ENCODE measurements at regions not wholly inside any gene's neighbourhood (a gene's known extent, or its start where the extent isn't known, plus 50 kb on each side); places are given as distances from the start of the nearest gene placed in this dataset.

DNA sequence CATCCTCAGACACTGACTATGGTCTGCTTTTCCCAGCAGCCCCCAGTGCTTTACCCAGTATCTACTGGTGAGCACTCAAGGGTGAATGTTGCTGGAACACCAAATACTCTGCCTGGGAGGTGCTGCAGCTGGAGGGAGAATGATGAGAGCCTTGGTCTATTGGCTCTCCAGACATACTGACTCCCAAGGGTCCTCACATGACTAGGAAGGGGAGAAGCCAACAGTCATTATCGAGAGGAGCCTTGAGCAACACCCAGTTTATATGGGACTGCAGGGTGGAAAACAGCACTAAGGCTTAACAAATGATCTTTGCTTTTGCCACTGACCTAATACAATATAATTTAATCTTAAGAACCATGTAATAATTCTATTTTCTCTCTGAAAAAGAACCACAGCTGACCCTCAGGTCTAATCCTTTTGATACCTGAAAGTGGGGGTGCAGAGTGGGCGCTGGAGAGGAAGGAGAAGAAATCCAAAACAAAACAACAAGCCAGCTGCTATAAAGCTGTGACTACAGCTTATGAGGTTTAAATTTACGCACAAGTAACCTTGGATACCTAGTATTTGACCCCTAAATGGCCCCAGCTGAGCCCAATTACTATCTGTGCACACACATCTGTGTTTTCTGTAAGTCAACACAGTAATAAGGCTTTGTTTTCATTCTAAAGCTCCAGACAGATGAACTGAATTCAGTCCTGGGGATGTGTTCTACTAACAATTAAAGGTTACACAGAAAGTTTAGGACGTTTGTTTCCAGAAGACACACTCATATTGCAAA lies 107.8 kb upstream of the GRIP1 start:
- Histone ChIP-seq H3K4me3 (no peak overlapping the region), H3K4me1 (no peaks in the 10 kb centered on the region), H3K27me3 (no peaks in the 10 kb centered on the region), H3K27ac (no peak overlapping the region), H3K9me3 (no peaks in the 10 kb centered on the region), H3K36me3 (no peaks in the 10 kb centered on the region)
- DNase-seq (ENCODE audit: extremely low spot score in 2 of 2) = no peak
- TF ChIP-seq POLR2AphosphoS5 (IDR thresholded peaks at IDR 0.05; ENCODE audit: insufficient read depth in 1 of 2, low read depth in 1 of 2) (no peak), POLR2A (IDR thresholded peaks at IDR 0.05) (no peak)
- TF ChIP-seq, protein P1, sequence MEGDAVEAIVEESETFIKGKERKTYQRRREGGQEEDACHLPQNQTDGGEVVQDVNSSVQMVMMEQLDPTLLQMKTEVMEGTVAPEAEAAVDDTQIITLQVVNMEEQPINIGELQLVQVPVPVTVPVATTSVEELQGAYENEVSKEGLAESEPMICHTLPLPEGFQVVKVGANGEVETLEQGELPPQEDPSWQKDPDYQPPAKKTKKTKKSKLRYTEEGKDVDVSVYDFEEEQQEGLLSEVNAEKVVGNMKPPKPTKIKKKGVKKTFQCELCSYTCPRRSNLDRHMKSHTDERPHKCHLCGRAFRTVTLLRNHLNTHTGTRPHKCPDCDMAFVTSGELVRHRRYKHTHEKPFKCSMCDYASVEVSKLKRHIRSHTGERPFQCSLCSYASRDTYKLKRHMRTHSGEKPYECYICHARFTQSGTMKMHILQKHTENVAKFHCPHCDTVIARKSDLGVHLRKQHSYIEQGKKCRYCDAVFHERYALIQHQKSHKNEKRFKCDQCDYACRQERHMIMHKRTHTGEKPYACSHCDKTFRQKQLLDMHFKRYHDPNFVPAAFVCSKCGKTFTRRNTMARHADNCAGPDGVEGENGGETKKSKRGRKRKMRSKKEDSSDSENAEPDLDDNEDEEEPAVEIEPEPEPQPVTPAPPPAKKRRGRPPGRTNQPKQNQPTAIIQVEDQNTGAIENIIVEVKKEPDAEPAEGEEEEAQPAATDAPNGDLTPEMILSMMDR (IDR thresholded peaks at IDR 0.05) = no peak
- intact Hi-C loops (cut with DNase I) = no loop called here

DNA sequence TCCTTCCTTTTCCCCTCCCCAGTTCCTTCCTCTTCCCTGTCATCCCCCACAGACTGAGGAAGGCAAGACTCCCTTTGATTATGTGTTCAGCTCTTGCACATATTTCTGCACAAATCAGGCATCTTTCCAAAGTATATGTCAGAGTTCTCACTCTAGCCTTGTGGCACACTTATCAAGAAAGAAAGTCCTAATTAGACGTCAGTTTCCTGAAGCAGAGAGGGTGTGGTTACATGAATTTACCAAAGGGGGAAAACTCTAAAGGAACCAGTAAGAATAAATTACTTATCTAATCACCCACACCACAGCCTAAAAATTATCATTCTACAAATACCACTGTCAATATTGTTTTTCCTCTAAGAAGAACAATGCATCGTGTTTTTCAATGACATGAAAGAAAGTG lies 120.7 kb upstream of the GRIP1 start:
- TF ChIP-seq POLR2A (IDR thresholded peaks at IDR 0.05) = no peak
- TF ChIP-seq, protein P1 (IDR thresholded peaks at IDR 0.05) = no peak
- no peak for TF ChIP-seq POLR2AphosphoS5 (IDR thresholded peaks at IDR 0.05; ENCODE audit: insufficient read depth in 1 of 2, low read depth in 1 of 2)
- Histone ChIP-seq H3K9me3 (no peaks in the 10 kb centered on the region), H3K36me3 (no peaks in the 10 kb centered on the region), H3K27ac (no peak overlapping the region), H3K27me3 (no peaks in the 10 kb centered on the region), H3K4me3 (no peak overlapping the region), H3K4me1 (no peaks in the 10 kb centered on the region)
- DNase-seq (ENCODE audit: extremely low spot score in 2 of 2) = no peak
- intact Hi-C loops (cut with DNase I) = no loop called here

DNA sequence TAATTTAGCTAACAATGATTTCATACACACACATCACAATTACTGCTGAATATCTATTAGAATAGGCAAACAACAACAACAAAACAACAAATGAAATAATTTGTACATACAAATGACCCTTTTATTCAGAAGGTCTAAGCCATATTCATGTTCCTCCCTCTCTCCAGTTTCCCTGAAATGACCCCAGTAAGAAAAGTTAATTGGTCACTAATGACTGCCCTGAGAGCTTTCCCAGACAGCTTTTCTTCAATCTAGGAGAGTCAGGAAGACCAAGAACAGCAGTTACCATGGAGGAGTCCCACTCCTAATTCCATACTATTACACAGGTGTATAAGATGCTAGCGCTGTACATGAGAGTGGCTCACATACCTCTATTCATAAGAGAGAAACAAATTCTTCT lies 121.2 kb upstream of the GRIP1 start:
- Histone ChIP-seq H3K27me3 (no peaks in the 10 kb centered on the region), H3K4me1 (no peaks in the 10 kb centered on the region), H3K36me3 (no peaks in the 10 kb centered on the region), H3K27ac (no peak overlapping the region), H3K9me3 (no peaks in the 10 kb centered on the region), H3K4me3 (no peak overlapping the region)
- no peak for DNase-seq (ENCODE audit: extremely low spot score in 2 of 2)
- TF ChIP-seq POLR2A (IDR thresholded peaks at IDR 0.05) = no peak
- TF ChIP-seq, protein P1 (IDR thresholded peaks at IDR 0.05) = no peak
- no peak for TF ChIP-seq POLR2AphosphoS5 (IDR thresholded peaks at IDR 0.05; ENCODE audit: insufficient read depth in 1 of 2, low read depth in 1 of 2)
- intact Hi-C loops (cut with DNase I) = no loop called here

DNA sequence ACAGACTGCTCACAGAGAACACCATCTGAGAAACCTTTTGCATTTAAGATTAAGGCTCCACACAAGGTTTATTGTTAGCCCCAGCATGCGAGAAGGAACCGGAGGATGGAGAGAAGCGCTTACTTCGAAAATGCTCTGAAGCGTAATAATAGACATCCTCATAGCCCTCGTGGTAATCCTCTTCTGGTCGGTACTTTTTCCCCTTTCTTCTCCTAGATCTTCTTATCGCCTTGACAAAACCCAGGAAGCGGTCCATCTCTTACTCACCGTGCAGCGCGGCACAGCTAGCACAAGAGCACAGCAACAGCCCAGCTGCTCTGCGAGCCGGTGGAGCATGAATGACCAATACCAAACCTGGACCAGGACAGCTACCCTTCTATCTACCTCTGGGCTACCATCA lies 125.1 kb upstream of the GRIP1 start:
- no peak overlapping the region for H3K27ac ChIP-seq
- H3K9me3 ChIP-seq = no peaks in the 10 kb centered on the region
- no peaks in the 10 kb centered on the region for H3K36me3 ChIP-seq
- no peaks in the 10 kb centered on the region for H3K4me1 ChIP-seq
- TF ChIP-seq, protein P1 (IDR thresholded peaks at IDR 0.05) = no peak
- TF ChIP-seq POLR2A (IDR thresholded peaks at IDR 0.05) = no peak
- TF ChIP-seq POLR2AphosphoS5 (IDR thresholded peaks at IDR 0.05; ENCODE audit: insufficient read depth in 1 of 2, low read depth in 1 of 2) = no peak
- no peak for DNase-seq (ENCODE audit: extremely low spot score in 2 of 2)
- H3K27me3 ChIP-seq = no peaks in the 10 kb centered on the region
- intact Hi-C loops (cut with DNase I) = no loop called here
- no peak overlapping the region for H3K4me3 ChIP-seq

DNA sequence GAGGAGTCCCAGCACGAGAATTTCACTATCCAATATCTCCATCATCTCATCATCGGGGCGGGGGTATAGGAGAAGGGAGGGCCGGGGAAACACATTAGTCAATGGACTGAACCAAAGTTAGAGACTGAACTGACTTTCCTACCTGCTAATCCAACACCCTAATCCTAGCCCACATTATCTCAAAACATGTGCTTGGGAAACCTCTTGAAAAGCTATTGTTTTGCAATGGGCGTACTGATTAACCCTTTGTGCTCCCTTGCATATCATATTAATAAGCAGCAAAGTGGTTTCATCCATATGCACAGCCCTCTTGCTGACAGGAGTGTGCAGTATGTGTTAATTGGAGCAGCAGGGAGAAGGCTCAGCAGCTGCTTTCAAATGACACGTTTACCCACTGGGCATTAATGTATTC lies 125.7 kb upstream of the GRIP1 start:
- Histone ChIP-seq H3K9me3 (no peaks in the 10 kb centered on the region), H3K27me3 (no peaks in the 10 kb centered on the region), H3K4me1 (no peaks in the 10 kb centered on the region), H3K4me3 (no peak overlapping the region), H3K36me3 (no peaks in the 10 kb centered on the region), H3K27ac (no peak overlapping the region)
- intact Hi-C loops (cut with DNase I) = no loop called here
- TF ChIP-seq, protein P1 (IDR thresholded peaks at IDR 0.05) = no peak
- TF ChIP-seq POLR2A (IDR thresholded peaks at IDR 0.05) = no peak
- no peak for TF ChIP-seq POLR2AphosphoS5 (IDR thresholded peaks at IDR 0.05; ENCODE audit: insufficient read depth in 1 of 2, low read depth in 1 of 2)
- DNase-seq (ENCODE audit: extremely low spot score in 2 of 2) = no peak

Measured in vagina (tissue), 2 donors.